ENCODE measurements at regions not wholly inside any gene's neighbourhood (a gene's known extent, or its start where the extent isn't known, plus 50 kb on each side); places are given as distances from the start of the nearest gene placed in this dataset.

DNA sequence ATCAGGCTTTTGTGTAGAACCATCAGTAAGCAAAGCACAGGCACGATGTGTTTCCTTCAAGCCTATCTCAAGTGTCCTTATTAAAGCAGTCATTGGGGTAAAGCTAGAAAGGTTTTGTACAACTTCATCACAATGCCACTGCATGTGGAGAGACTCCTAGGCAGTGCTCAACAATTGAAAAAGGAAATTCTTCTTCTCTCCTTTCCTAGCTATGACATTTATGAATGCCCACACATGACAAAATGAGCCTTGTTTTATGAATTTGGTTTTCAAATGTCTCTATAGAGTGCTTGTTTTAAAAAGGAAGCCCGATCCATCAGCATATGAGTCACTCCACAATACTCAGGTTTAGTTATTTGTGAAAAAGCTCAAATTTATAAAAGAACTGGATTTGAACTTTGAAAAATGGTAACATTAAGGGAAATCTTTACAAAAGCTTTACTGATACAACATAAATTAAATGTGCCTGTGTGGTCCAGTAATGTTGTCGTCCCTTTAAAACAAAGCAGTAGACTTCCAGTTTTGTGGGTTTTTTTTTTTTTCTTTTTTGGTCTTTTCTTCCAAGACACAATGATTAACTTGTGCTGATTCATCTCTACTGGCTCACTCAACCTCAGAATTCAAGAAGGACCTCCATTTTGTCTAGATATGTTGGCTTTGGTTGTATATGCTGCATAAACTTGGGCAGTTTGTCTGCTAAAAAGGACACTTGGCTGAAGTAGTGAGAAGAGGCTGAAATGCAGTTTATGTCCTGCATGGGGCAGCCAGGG is 273.8 kb downstream of the GASK1B start:
- no peak for TF ChIP-seq ZFX (IDR thresholded peaks at IDR 0.05)
- TF ChIP-seq, protein P1, sequence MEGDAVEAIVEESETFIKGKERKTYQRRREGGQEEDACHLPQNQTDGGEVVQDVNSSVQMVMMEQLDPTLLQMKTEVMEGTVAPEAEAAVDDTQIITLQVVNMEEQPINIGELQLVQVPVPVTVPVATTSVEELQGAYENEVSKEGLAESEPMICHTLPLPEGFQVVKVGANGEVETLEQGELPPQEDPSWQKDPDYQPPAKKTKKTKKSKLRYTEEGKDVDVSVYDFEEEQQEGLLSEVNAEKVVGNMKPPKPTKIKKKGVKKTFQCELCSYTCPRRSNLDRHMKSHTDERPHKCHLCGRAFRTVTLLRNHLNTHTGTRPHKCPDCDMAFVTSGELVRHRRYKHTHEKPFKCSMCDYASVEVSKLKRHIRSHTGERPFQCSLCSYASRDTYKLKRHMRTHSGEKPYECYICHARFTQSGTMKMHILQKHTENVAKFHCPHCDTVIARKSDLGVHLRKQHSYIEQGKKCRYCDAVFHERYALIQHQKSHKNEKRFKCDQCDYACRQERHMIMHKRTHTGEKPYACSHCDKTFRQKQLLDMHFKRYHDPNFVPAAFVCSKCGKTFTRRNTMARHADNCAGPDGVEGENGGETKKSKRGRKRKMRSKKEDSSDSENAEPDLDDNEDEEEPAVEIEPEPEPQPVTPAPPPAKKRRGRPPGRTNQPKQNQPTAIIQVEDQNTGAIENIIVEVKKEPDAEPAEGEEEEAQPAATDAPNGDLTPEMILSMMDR (conservative IDR thresholded peaks at IDR 0.05), result no peak
- H3K27ac ChIP-seq, result no peak overlapping the region

DNA sequence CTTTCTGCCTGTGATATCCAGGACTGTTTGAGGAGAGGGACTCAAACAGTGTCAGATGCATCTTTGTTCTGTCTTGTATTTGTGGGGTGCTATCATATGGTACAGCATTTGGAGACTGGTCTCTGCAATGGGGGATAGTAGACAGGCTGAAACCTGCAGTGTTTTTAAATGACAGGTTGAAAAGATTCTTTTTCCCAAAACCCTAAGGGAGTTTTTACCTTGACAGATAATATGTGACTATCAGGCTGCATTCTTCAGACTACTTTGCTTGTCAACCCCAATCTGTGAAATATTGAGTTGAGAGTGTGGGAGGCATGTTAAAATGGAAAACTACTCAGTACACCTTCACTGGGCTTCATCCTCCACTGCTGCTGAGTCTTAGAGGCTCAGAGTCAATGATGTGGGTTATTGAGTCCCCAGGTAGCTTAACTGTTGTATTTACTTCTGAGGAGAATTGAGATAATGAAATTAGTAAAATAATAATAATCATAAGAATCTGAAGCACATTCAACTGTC is 274.9 kb downstream of the GASK1B start:
- H3K27ac ChIP-seq, result no peak overlapping the region
- no peak for TF ChIP-seq ZFX (IDR thresholded peaks at IDR 0.05)
- TF ChIP-seq, protein P1 (conservative IDR thresholded peaks at IDR 0.05), result no peak

DNA sequence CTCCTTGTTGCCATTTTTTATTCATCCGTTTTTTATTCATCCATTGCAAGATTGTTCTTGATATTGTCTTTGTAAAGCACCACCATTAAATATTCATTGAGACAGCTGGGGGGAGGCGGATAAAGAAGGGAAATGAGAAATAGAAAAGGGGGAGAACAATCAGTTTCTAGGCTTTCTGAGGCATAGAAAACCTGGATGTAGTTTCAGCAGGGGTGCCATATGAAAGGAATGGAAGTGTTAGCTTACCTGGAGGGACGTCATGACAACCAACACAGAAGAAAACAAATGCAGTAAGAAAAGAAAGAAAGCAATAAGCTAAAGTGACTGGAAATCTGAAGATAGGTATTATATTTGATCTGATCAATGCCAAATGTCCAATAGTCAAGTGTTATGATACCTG is 276.1 kb downstream of the GASK1B start:
- no peak overlapping the region for H3K27ac ChIP-seq
- TF ChIP-seq, protein P1 (conservative IDR thresholded peaks at IDR 0.05), result no peak
- TF ChIP-seq ZFX (IDR thresholded peaks at IDR 0.05), result no peak

DNA sequence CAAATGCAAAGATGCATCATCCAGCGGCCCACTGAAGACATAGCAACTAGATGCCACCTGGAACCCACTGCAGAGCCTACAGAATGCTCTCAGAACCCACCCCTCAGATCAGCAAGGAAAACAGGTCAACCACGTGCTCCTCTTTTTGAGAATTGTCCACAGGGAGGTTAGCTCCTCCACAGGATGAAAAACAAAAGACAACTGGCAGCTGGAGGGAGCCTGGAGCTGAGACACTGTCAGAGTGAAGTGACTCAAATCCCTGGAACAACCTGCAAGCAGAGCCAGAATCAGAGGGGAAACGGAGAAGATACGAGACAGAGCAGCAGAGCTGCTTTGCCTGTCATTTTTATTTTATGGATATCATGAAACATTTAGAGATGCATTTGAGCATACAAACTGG is 277.6 kb downstream of the GASK1B start:
- no peak for TF ChIP-seq ZFX (IDR thresholded peaks at IDR 0.05)
- TF ChIP-seq, protein P1 (conservative IDR thresholded peaks at IDR 0.05), result no peak
- H3K27ac ChIP-seq, result no peak overlapping the region

DNA sequence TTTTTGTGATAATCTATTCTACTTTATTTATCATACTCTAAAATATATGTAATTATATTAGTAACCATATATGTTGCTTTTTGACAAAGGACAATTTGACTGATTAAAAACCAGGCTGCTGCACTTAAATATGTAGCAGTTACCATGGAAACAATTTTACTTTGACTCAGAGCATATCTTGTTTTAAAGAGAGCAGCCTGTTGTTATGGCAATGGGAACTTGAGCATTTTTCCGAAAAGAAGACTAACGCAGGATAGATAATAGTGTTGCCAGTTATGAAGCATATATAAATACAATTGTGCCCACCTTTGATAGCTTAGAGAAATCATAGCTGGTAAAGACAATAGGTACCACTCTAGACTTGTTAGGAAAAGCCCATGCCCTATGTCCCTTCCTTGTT is 283.0 kb downstream of the GASK1B start:
- TF ChIP-seq ZFX (IDR thresholded peaks at IDR 0.05), result no peak
- TF ChIP-seq, protein P1 (conservative IDR thresholded peaks at IDR 0.05), result no peak
- H3K27ac ChIP-seq, result no peak overlapping the region

DNA sequence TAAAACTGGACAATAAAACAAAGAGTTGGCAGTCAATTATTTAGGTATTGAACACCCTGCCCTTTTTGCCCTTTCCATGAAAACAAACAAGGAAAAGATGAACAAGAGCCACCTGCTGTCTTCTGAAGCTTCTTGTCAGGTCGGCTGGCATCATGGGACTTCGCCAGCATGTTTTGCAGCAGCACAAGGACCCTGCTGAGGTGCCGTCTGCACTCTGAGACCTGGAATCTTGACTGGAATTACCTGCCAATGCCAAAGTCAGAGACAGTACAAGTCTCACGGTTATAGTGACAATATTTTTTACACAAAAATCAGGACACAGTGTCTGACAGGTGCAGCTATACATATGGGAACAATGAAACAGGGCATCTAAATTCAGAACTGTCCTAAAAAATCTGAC is 284.5 kb downstream of the GASK1B start:
- H3K27ac ChIP-seq, result no peak overlapping the region
- TF ChIP-seq ZFX (IDR thresholded peaks at IDR 0.05), result no peak
- TF ChIP-seq, protein P1 (conservative IDR thresholded peaks at IDR 0.05), result no peak

DNA sequence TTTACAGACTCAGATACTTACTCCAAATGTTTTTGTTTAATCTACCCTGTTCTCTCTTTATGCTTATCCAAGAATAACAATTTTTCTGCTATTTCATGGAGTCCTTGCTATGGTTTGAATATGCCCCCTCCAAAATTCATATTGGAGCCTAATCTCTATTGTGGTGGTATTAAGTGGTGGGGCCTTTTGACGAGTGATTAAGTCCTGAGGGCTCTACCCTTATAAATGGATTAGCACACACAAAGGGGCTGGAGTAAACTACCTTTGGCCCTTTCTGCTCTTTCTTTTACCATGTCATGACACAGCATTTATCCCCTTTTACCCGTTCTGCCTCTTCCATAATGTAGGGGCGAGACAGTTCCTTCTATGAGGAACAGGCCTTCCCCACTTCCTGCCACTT is 285.5 kb downstream of the GASK1B start:
- no peak for TF ChIP-seq ZFX (IDR thresholded peaks at IDR 0.05)
- TF ChIP-seq, protein P1 (conservative IDR thresholded peaks at IDR 0.05), result no peak
- no peak overlapping the region for H3K27ac ChIP-seq

Measured in C4-2B (cell line).